ENCODE measurements at regions not wholly inside any gene's neighbourhood (a gene's known extent, or its start where the extent isn't known, plus 50 kb on each side); places are given as distances from the start of the nearest gene placed in this dataset.

GRCh38 chr4:173910891-173911290 lies 372.6 kb downstream of the FBXO8 start:
- Mint-ChIP-seq H3K27ac (no peak overlapping the region), H3K36me3 (no peaks in the 10 kb centered on the region), H3K4me3 (no peak overlapping the region), H3K27me3 (ENCODE audit: low read depth in 2 of 2) (no peaks in the 10 kb centered on the region), H3K9me3 (peaks cover 10 to 16% of the 10 kb centered on the region in 2 donors), H3K4me1 (no peaks in the 10 kb centered on the region)
- intact Hi-C loops (cut with micrococcal nuclease): no loop called here
- WGBS (ENCODE audit: insufficient coverage): 20% methylated on average over 4 of the region's 4 CpGs
- DNase-seq (no peak), ATAC-seq (no peak)
- Histone ChIP-seq H3K27ac (ENCODE audit: low read length) (no peak overlapping the region), H3K36me3 (ENCODE audit: control insufficient read depth, insufficient read depth, low read length) (no peaks in the 10 kb centered on the region), H3K4me3 (ENCODE audit: low read length) (no peak overlapping the region), H3K27me3 (ENCODE audit: control insufficient read depth, insufficient read depth, low read length) (no peaks in the 10 kb centered on the region), H3K9me3 (ENCODE audit: control insufficient read depth, insufficient read depth, low read length) (no peaks in the 10 kb centered on the region), H3K4me1 (ENCODE audit: control insufficient read depth, insufficient read depth, low read length) (no peaks in the 10 kb centered on the region)
- no peak for TF ChIP-seq CTCF (IDR thresholded peaks at IDR 0.05)

- 69% methylated on average over 3 of the region's 3 CpGs for WGBS (ENCODE audit: insufficient coverage)
- H3K36me3 Mint-ChIP-seq: no peaks in the 10 kb centered on the region
- H3K27ac Mint-ChIP-seq: no peak overlapping the region
- no peak for DNase-seq
- H3K4me1 Mint-ChIP-seq: no peaks in the 10 kb centered on the region
- no peak for ATAC-seq
- intact Hi-C loops (cut with micrococcal nuclease): no loop called here
- peaks cover 10 to 16% of the 10 kb centered on the region in 2 donors for H3K9me3 Mint-ChIP-seq
- H3K27me3 ChIP-seq (ENCODE audit: control insufficient read depth, insufficient read depth, low read length): no peaks in the 10 kb centered on the region
- no peak overlapping the region for H3K27ac ChIP-seq (ENCODE audit: low read length)
- H3K4me3 Mint-ChIP-seq: no peak overlapping the region
- H3K36me3 ChIP-seq (ENCODE audit: control insufficient read depth, insufficient read depth, low read length): no peaks in the 10 kb centered on the region
- H3K4me1 ChIP-seq (ENCODE audit: control insufficient read depth, insufficient read depth, low read length): no peaks in the 10 kb centered on the region
- no peaks in the 10 kb centered on the region for H3K27me3 Mint-ChIP-seq (ENCODE audit: low read depth in 2 of 2)
- no peak for TF ChIP-seq CTCF (IDR thresholded peaks at IDR 0.05)
- H3K4me3 ChIP-seq (ENCODE audit: low read length): no peak overlapping the region
- no peaks in the 10 kb centered on the region for H3K9me3 ChIP-seq (ENCODE audit: control insufficient read depth, insufficient read depth, low read length)
Observed at GRCh38 chr4:173909294-173909693, 374.2 kb downstream of the FBXO8 start.

DNA sequence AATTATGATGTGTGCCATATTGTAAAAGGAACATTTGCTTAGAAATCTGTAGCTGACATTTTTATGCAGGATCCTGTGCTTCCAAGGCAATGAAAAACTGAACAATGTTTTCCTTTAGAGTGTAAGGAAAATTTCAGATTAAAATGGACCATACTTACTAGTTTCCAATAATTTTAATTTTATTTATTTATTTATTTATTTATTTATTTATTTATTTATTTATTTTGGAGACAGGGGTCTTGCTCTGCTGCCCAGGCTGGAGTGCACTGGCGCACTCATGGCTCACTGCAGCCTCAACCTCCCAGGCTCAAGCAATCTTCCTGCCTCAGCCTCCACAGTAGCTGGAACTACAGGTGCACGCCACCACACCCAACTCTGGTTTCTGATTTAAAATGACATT lies 369.8 kb upstream of the HAND2 start:
- WGBS (ENCODE audit: insufficient coverage): 80% methylated on average over 2 of the region's 2 CpGs
- no peaks in the 10 kb centered on the region for H3K27me3 ChIP-seq (ENCODE audit: control insufficient read depth, insufficient read depth, low read length)
- no peaks in the 10 kb centered on the region for H3K4me1 ChIP-seq (ENCODE audit: control insufficient read depth, insufficient read depth, low read length)
- H3K9me3 ChIP-seq (ENCODE audit: control insufficient read depth, insufficient read depth, low read length): no peaks in the 10 kb centered on the region
- H3K4me3 ChIP-seq (ENCODE audit: low read length): no peak overlapping the region
- Mint-ChIP-seq H3K4me3 (no peak overlapping the region), H3K9me3 (peaks cover 7 to 16% of the 10 kb centered on the region in 2 donors), H3K27me3 (ENCODE audit: low read depth in 2 of 2) (no peaks in the 10 kb centered on the region), H3K27ac (no peak overlapping the region), H3K36me3 (no peaks in the 10 kb centered on the region), H3K4me1 (no peaks in the 10 kb centered on the region)
- intact Hi-C loops (cut with micrococcal nuclease): no loop called here
- no peak for DNase-seq
- no peak for TF ChIP-seq CTCF (IDR thresholded peaks at IDR 0.05)
- no peak overlapping the region for H3K27ac ChIP-seq (ENCODE audit: low read length)
- no peaks in the 10 kb centered on the region for H3K36me3 ChIP-seq (ENCODE audit: control insufficient read depth, insufficient read depth, low read length)
- ATAC-seq: no peak

DNA sequence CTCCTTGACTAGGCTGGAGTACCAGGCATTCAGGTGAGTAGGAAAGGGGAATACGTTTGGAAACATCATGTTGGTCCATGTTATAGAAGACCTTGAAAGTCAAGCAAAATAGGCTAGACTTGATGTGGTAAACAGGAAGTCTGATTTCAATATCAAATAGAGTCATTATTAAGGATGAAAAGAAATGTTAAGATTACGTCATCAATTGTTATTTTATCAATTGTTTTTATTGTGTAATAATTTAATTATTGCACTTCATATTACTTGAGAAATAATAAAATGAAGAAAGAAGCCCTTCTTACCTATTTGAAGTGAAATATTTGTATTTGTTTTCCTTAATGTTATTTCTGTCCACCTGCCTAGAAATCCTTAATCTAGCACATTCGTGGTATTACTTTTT lies 361.0 kb upstream of the HAND2 start:
- Mint-ChIP-seq H3K36me3 (peaks cover 7% of the 10 kb centered on the region), H3K4me1 (no peaks in the 10 kb centered on the region), H3K27ac (no peak overlapping the region), H3K27me3 (ENCODE audit: low read depth in 2 of 2) (no peaks in the 10 kb centered on the region), H3K9me3 (peaks cover 15 to 29% of the 10 kb centered on the region in 2 donors), H3K4me3 (no peak overlapping the region)
- ATAC-seq (no peak), DNase-seq (no peak)
- Histone ChIP-seq H3K4me1 (ENCODE audit: control insufficient read depth, insufficient read depth, low read length) (no peaks in the 10 kb centered on the region), H3K27ac (ENCODE audit: low read length) (no peak overlapping the region), H3K9me3 (ENCODE audit: control insufficient read depth, insufficient read depth, low read length) (peaks cover 10% of the 10 kb centered on the region), H3K27me3 (ENCODE audit: control insufficient read depth, insufficient read depth, low read length) (no peaks in the 10 kb centered on the region), H3K36me3 (ENCODE audit: control insufficient read depth, insufficient read depth, low read length) (no peaks in the 10 kb centered on the region), H3K4me3 (ENCODE audit: low read length) (no peak overlapping the region)
- 56% methylated on average over 1 of the region's 3 CpGs for WGBS (ENCODE audit: insufficient coverage)
- intact Hi-C loops (cut with micrococcal nuclease): no loop called here
- TF ChIP-seq CTCF (IDR thresholded peaks at IDR 0.05): no peak
